ENCODE measurements at regions not wholly inside any gene's neighbourhood (a gene's known extent, or its start where the extent isn't known, plus 50 kb on each side); places are given as distances from the start of the nearest gene placed in this dataset.

DNA sequence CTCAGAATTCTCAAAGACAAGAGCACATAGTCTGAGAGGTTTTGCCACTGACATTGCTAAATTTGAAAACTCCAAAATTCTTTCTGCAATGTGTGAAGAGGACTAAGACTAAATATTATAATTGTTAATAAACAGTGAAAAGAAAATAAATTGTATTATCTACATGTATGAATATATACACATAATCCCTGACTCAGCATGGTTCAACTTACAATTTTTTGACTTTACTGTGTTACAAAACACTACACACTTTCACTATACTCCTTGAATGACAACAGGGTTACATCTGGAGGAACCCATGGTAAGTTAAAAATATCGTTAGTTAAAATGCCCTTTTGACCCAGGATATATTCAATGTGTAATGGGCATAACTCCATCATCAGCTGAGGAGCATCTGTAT lies 2017.2 kb upstream of the TENM3 start:
- Mint-ChIP-seq H3K36me3 (ENCODE audit: low read depth, unreplicated experiment) (no peaks in the 10 kb centered on the region), H3K27me3 (ENCODE audit: low read depth, unreplicated experiment) (no peaks in the 10 kb centered on the region), H3K27ac (ENCODE audit: unreplicated experiment) (no peak overlapping the region), H3K4me1 (ENCODE audit: low read depth, unreplicated experiment) (no peaks in the 10 kb centered on the region), H3K4me3 (ENCODE audit: unreplicated experiment) (no peak overlapping the region), H3K9me3 (ENCODE audit: unreplicated experiment) (no peaks in the 10 kb centered on the region)
- no peaks in the 10 kb centered on the region for H3K27me3 ChIP-seq (ENCODE audit: insufficient read depth, low read length)
- no peaks in the 10 kb centered on the region for H3K9me3 ChIP-seq (ENCODE audit: insufficient read depth, low read depth, low read length)
- H2AFZ ChIP-seq (ENCODE audit: low read depth, low read length), result no peak overlapping the region
- DNase-seq (ENCODE audit: low read depth) (no peak), FAIRE-seq (no peak)
- no peak overlapping the region for H3K4me2 ChIP-seq (ENCODE audit: low read length)
- no peak overlapping the region for H3K9ac ChIP-seq (ENCODE audit: low read length)
- no peak overlapping the region for H3K27ac ChIP-seq (ENCODE audit: low read depth, low read length)
- no peak overlapping the region for H3K4me3 ChIP-seq (ENCODE audit: insufficient read depth, low read depth, low read length)
- H3K79me2 ChIP-seq (ENCODE audit: insufficient read depth, low read length), result no peaks in the 10 kb centered on the region
- TF ChIP-seq EZH2 (IDR thresholded peaks at IDR 0.05; ENCODE audit: insufficient read depth, low read length) (no peak), CTCF (IDR thresholded peaks at IDR 0.05; ENCODE audit: insufficient read depth, low read depth, low read length) (no peak)
- no peaks in the 10 kb centered on the region for H3K36me3 ChIP-seq (ENCODE audit: insufficient read depth, low read length)
- H4K20me1 ChIP-seq (ENCODE audit: insufficient read depth, low read length), result no peaks in the 10 kb centered on the region
- no peaks in the 10 kb centered on the region for H3K4me1 ChIP-seq (ENCODE audit: insufficient read depth, low read length)

DNA sequence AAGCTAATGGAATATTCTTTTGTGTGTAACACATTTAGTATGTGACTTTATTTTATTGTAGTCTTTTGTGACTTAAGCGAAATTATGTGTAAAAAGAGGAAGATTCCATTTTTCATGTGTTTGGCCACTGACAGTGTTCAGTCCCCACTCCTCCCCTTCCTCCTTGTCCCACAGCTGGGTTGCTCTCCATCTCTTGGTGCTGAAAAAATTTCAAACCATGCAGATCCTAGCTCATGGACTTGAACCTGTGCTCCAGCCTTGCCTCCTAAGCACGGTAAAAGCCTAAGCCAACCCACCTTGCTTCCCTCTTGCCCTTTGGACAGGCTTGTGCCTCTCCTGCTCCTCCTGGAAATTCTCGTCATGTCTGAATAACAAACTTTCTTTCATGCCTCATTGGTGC lies 2008.5 kb upstream of the TENM3 start:
- no peaks in the 10 kb centered on the region for H3K36me3 Mint-ChIP-seq (ENCODE audit: low read depth, unreplicated experiment)
- Histone ChIP-seq H3K9ac (ENCODE audit: low read length) (no peak overlapping the region), H4K20me1 (ENCODE audit: insufficient read depth, low read length) (no peaks in the 10 kb centered on the region), H3K4me1 (ENCODE audit: insufficient read depth, low read length) (no peaks in the 10 kb centered on the region), H3K36me3 (ENCODE audit: insufficient read depth, low read length) (no peaks in the 10 kb centered on the region), H3K27ac (ENCODE audit: low read depth, low read length) (no peak overlapping the region), H2AFZ (ENCODE audit: low read depth, low read length) (no peak overlapping the region), H3K4me3 (ENCODE audit: insufficient read depth, low read depth, low read length) (no peak overlapping the region), H3K4me2 (ENCODE audit: low read length) (no peak overlapping the region), H3K27me3 (ENCODE audit: insufficient read depth, low read length) (no peaks in the 10 kb centered on the region), H3K79me2 (ENCODE audit: insufficient read depth, low read length) (no peaks in the 10 kb centered on the region), H3K9me3 (ENCODE audit: insufficient read depth, low read depth, low read length) (no peaks in the 10 kb centered on the region)
- H3K27me3 Mint-ChIP-seq (ENCODE audit: low read depth, unreplicated experiment), result no peaks in the 10 kb centered on the region
- no peak for TF ChIP-seq CTCF (IDR thresholded peaks at IDR 0.05; ENCODE audit: insufficient read depth, low read depth, low read length)
- no peak for TF ChIP-seq EZH2 (IDR thresholded peaks at IDR 0.05; ENCODE audit: insufficient read depth, low read length)
- H3K27ac Mint-ChIP-seq (ENCODE audit: unreplicated experiment), result no peak overlapping the region
- no peaks in the 10 kb centered on the region for H3K4me1 Mint-ChIP-seq (ENCODE audit: low read depth, unreplicated experiment)
- H3K9me3 Mint-ChIP-seq (ENCODE audit: unreplicated experiment), result peaks cover 2% of the 10 kb centered on the region
- FAIRE-seq (no peak), DNase-seq (ENCODE audit: low read depth) (no peak)
- no peak overlapping the region for H3K4me3 Mint-ChIP-seq (ENCODE audit: unreplicated experiment)

DNA sequence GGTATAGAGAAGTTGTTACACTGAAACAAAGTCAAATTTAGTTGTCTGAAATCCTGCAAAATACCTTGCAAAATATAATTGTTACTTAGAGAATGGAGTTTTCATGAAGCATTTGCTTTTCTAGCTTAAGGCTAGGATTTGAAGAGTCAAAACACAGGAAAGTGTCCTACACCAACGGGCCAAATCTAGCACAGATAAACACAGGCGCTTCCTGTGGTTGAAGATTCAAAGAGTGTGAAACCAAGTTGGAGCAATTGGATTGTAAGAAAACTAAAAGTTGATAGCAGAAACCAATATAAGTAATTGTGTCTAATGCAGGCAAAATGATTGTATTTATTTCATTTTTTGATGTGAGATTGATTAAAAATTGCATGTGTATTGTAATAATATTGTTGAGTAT lies 2002.5 kb upstream of the TENM3 start:
- H3K9me3 ChIP-seq (ENCODE audit: insufficient read depth, low read depth, low read length), result no peaks in the 10 kb centered on the region
- H3K9me3 Mint-ChIP-seq (ENCODE audit: unreplicated experiment), result peaks cover 2% of the 10 kb centered on the region
- no peaks in the 10 kb centered on the region for H3K79me2 ChIP-seq (ENCODE audit: insufficient read depth, low read length)
- no peak overlapping the region for H2AFZ ChIP-seq (ENCODE audit: low read depth, low read length)
- H3K36me3 ChIP-seq (ENCODE audit: insufficient read depth, low read length), result no peaks in the 10 kb centered on the region
- H3K4me1 ChIP-seq (ENCODE audit: insufficient read depth, low read length), result no peaks in the 10 kb centered on the region
- no peak for DNase-seq (ENCODE audit: low read depth)
- H3K4me1 Mint-ChIP-seq (ENCODE audit: low read depth, unreplicated experiment), result no peaks in the 10 kb centered on the region
- H3K27me3 ChIP-seq (ENCODE audit: insufficient read depth, low read length), result no peaks in the 10 kb centered on the region
- H3K27me3 Mint-ChIP-seq (ENCODE audit: low read depth, unreplicated experiment), result no peaks in the 10 kb centered on the region
- no peak overlapping the region for H3K27ac ChIP-seq (ENCODE audit: low read depth, low read length)
- no peak overlapping the region for H3K9ac ChIP-seq (ENCODE audit: low read length)
- no peaks in the 10 kb centered on the region for H4K20me1 ChIP-seq (ENCODE audit: insufficient read depth, low read length)
- H3K4me2 ChIP-seq (ENCODE audit: low read length), result no peak overlapping the region
- no peak for FAIRE-seq
- no peaks in the 10 kb centered on the region for H3K36me3 Mint-ChIP-seq (ENCODE audit: low read depth, unreplicated experiment)
- no peak overlapping the region for H3K4me3 ChIP-seq (ENCODE audit: insufficient read depth, low read depth, low read length)
- H3K4me3 Mint-ChIP-seq (ENCODE audit: unreplicated experiment), result no peak overlapping the region
- no peak overlapping the region for H3K27ac Mint-ChIP-seq (ENCODE audit: unreplicated experiment)
- no peak for TF ChIP-seq EZH2 (IDR thresholded peaks at IDR 0.05; ENCODE audit: insufficient read depth, low read length)
- TF ChIP-seq CTCF (IDR thresholded peaks at IDR 0.05; ENCODE audit: insufficient read depth, low read depth, low read length), result no peak
